ENCODE measurements at regions not wholly inside any gene's neighbourhood (a gene's known extent, or its start where the extent isn't known, plus 50 kb on each side); places are given as distances from the start of the nearest gene placed in this dataset.

- H3K79me2 ChIP-seq (ENCODE audit: control insufficient read depth, insufficient read depth, low read length), result no peaks in the 10 kb centered on the region
- no peaks in the 10 kb centered on the region for H3K36me3 ChIP-seq (ENCODE audit: control insufficient read depth, insufficient read depth, low read length)
- no peak overlapping the region for H3K4me3 ChIP-seq
- intact Hi-C loops (cut with micrococcal nuclease) (no loop called here), in situ Hi-C loops (cut with MboI) (no loop called here)
- ChIA-PET POLR2A (no interaction called here), CTCF (ENCODE audit: low intra/inter-chr PET ratio) (no interaction called here)
- H3K4me2 ChIP-seq (ENCODE audit: insufficient read depth, low read length), result no peak overlapping the region
- no peak overlapping the region for H3K9ac ChIP-seq (ENCODE audit: insufficient read depth in 1 of 2, low read depth in 2 of 2, low read length in 2 of 2)
- WGBS (ENCODE audit: insufficient coverage, low coverage, missing lambda C conversion rate), result 0% methylated on average over 6 of the region's 6 CpGs
- no peaks in the 10 kb centered on the region for H3K9me3 ChIP-seq (replicated peaks; ENCODE audit: control insufficient read depth, insufficient read depth, low read depth, low read length)
- no peak overlapping the region for H3K27ac ChIP-seq (ENCODE audit: extremely low read depth, low read depth, low read length)
- DNase-seq (ENCODE audit: extremely low read depth in 1 of 4, low spot score in 3 of 4) (no peak), FAIRE-seq (no peak), ATAC-seq (no peak)
- H3K27me3 ChIP-seq (ENCODE audit: control insufficient read depth in 2 of 2, insufficient read depth in 2 of 2, low read length in 2 of 2), result no peaks in the 10 kb centered on the region
- BruUV-seq (replicated peaks), result no TSS peak
- H4K20me1 ChIP-seq (replicated peaks; ENCODE audit: control insufficient read depth, insufficient read depth, low read length), result no peaks in the 10 kb centered on the region
- no peak overlapping the region for H2AFZ ChIP-seq (ENCODE audit: low read depth, low read length)
- no peaks in the 10 kb centered on the region for H3K4me1 ChIP-seq (replicated peaks in 1 of 2; ENCODE audit: control insufficient read depth in 2 of 2, insufficient read depth in 2 of 2, low read length in 2 of 2)
- no peaks in the 10 kb centered on the region for H3K9me1 ChIP-seq (ENCODE audit: control insufficient read depth, insufficient read depth, low read length)
- no peak for TF ChIP-seq CBX1 (IDR thresholded peaks at IDR 0.05; ENCODE audit: low read depth)
- no peak for TF ChIP-seq HNRNPH1 (optimal IDR thresholded peaks at IDR 0.05; ENCODE audit: low read depth, low read length)
- TF ChIP-seq RERE (CRISPR knock-in tag; IDR thresholded peaks at IDR 0.05; ENCODE audit: borderline replicate concordance), result no peak
- no peak for TF ChIP-seq RNF219 (CRISPR knock-in tag; IDR thresholded peaks at IDR 0.05)
- TF ChIP-seq ZNF324 (CRISPR knock-in tag; IDR thresholded peaks at IDR 0.05), result no peak
- no peak for TF ChIP-seq PML (IDR thresholded peaks at IDR 0.05; ENCODE audit: low read length)
- no peak for TF ChIP-seq ZNF184 (CRISPR knock-in tag; IDR thresholded peaks at IDR 0.05)
- TF ChIP-seq HIVEP1 (CRISPR knock-in tag; IDR thresholded peaks at IDR 0.05), result no peak
- no peak for TF ChIP-seq ARID4B (CRISPR knock-in tag; IDR thresholded peaks at IDR 0.05)
- TF ChIP-seq YY1 (IDR thresholded peaks at IDR 0.05; ENCODE audit: borderline replicate concordance in 1 of 3, control insufficient read depth in 1 of 3, extremely low read depth in 1 of 3, insufficient read depth in 3 of 3, insufficient read length in 1 of 3, insufficient replicate concordance in 2 of 3, low read depth in 1 of 3, low read length in 2 of 3), result no peak
- no peak for TF ChIP-seq RFX1 (IDR thresholded peaks at IDR 0.05)
Measured at GRCh38 chr4:110860125-110860524, 237.2 kb upstream of the PITX2 start.
